Stimulated activated CD4-positive, alpha-beta T cell treated with anti-CD3 and anti-CD28 coated beads, Interleukin-2, amount 100 ng/mL, for 24 hours (primary cell): ENCODE measurements at regions not wholly inside any gene's neighbourhood (a gene's known extent, or its start where the extent isn't known, plus 50 kb on each side); places are given as distances from the start of the nearest gene placed in this dataset.

Source experiments
- DNase-seq, 2 donors: peaks; one replicate each; pipeline ENCODE4 v3.0.0-alpha.2; 2020

DNA sequence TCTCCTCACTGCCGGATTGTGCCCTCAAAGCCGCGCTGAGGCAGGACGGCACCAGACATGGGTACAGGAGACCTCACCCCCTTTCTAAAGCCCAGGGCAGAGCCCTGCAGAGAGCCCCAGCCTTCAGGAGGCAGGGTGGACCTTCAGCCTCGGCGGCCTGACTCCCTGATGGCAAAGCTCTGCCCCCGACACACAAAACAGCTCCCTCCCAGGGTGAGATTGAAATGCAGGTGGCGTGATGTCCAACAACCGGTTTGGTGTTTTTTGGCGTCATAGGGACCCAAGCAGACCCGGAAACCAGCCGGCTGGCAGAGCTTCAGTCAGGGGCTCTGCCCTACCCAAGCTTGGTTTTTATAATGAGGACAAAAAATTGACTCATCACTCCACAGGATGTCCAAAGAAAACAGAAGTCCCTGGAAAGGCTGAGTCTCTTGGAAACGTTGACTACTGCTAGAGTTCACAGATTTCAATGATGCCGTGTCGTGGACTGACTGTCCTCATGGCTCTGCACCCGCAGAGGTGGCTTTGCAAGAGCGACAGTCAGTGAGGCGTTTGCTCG lies 275.2 kb upstream of the IRX1 start:
- DNase-seq: no peak

DNA sequence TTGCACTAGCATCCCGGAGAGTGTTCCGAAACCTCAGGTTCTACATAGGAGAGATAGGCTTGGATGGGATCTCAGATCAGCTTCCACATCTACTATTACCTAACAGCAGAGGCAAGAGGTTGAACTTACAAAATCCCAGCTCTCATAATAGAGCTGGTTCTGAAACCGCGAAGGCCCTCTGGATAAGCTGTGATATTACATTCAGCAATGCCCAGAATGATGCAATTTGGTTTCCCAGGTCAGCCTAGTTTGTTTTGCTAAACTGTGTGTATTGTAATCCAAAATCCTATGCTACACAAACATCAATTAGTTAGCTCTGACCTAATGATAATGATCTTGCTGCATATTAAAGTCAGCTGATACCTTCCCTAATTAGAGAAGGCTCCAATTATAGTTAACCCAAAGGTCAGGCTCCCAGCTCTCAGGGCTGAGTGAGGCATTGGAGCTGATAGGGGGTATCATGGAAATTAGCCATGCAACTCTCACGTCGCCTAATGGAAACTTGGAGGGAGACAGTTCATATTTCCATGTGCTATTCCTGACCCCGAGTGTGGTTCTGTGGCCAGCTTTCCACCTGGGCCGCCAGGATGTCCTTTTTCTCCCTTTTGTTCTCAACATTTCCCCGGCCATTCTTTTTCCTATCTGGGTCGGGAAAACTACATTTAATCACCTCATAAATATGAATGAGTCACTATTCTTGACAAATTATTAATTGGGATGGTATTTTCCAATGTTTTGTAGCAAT lies 278.4 kb upstream of the IRX1 start:
- no peak for DNase-seq

GRCh38 chr5:3313569-3313968 lies 282.1 kb upstream of the IRX1 start:
- no peak for DNase-seq

DNA sequence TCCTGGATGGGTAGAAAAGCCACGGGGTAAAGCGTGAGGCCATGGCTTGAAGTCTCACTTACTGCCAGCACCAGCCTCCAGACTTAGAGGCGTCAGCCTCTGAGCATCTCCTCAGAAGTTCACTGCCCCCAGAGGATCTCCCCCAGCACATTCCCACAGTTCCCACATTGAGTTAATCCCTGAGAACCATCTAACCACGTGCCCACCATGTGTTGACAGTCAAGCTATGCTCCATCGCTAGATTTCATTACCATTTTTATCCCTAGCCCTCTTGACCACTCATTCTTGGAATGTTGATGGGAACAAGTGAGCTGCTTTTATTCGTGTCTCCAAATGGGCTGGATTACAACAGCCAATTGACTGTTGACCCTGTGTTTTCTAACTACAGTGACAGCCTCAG lies 283.3 kb upstream of the IRX1 start:
- no peak for DNase-seq

GRCh38 chr5:3311433-3311832 lies 284.2 kb upstream of the IRX1 start:
- DNase-seq: no peak

DNA sequence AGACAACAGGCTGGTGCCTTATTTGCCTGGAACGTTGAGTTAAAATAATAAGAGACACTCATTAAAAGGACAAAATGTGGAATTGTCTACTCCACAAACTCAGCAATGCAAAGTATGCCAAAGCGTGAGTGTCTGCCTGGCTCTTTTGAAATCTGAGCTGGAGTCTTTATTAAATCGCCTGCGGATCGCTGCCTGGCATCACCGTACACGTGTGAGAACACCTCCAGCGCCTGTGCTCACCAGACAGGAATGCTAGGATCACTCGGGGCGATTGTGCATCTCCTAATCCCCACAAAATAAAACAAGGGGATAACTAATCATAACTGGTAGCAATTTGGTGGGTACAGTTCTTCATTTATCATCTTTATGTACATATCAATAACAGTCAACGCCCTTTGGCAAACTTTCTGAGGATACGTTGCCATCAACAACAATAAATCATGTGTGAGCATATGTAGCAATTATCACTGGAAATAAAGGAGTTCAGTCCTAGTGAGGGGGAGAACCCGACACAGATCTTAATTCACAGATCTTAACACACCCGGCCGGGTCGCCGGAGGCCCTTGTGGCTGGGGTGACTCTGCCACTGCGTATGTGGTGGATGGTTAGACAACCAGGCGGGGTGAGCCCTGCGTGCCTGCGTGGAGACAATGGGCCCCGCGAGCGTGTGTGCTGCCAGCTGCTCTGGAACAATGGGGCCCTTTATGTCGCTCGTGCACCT lies 284.9 kb upstream of the IRX1 start:
- no peak for DNase-seq

DNA sequence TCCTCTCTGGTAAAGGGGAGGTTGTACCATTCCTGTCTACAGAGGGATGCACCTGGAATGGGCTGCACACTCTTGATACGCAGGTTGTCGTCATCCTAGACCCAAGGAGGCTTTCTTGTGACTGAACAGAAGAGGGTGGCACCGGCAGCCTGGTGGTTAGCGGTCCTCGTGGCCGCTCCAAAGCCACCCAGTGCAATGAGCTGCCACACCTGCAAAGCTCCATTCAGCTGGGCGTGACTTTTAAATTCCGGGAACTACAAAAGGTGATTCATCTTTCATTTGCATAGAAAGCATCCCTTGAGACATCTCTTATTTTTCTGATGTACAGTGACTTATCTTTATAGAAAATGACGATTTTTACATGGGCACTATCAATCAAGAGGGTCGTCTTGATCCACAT lies 286.1 kb upstream of the IRX1 start:
- DNase-seq: no peak

- no peak for DNase-seq
Measured at GRCh38 chr5:3307982-3308621, 287.5 kb upstream of the IRX1 start.

GRCh38 chr5:3305432-3305831 lies 290.2 kb upstream of the IRX1 start:
- no peak for DNase-seq

DNA sequence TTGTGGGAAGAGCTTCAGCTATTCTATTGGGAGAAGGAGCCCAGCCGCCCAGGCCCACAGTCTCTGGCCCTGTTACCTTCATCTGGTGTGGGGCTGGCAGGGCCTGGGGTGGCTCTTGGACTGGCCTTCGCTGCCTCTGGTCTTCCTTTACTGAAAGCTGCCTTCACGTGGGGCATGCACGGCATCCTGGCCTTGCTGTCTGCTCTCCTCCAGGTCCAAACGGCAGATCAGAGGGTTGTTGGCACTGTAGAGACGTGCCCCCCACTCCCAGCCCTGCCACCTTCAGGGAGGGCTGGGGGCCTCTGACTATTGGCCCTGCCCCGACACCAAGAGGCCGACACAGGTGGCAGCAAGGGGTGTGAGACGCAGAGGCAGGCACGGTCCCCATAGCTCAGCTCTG lies 291.3 kb upstream of the IRX1 start:
- no peak for DNase-seq

DNA sequence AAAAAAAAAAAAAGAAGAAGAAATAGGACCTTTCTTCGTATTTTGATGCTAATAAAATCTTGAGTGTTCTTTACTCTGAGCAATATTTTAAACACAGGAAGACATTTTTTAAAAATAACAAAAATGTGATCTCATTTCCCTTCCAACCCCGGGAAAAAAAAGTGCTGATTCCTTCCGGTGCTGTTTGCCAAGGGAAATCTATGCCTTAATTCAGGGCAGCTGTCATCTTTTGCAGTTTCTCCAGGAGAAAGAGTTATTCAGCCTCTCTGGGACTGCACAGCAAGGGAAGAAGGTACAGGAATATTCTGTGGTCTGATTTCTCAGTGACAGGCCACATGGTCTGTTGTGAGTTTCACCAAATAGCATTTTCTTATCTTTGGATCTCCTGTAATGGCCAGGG lies 291.9 kb upstream of the IRX1 start:
- DNase-seq: no peak

- DNase-seq: no peak
Measured at GRCh38 chr5:3302228-3302627, 293.4 kb upstream of the IRX1 start.

DNA sequence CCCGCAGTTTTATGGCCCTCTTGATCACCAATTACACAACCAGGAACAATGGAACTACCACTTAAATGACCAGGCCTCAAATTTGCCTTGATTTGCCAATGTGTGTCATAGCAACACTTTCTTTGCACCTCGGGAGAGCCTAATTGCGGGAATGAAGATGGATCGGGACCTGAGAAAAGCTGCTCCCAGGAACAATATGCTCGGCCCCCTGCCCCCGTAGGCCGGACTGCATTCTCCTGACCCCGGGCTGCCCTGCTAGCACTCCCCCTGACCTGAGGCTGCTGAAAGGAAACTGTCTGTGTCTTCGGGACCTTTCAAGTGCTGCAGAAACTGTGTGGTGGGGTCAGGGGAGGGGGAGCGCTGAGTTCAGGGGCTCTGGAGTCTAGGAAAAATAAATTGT lies 294.3 kb upstream of the IRX1 start:
- no peak for DNase-seq

- no peak for DNase-seq
Measured at GRCh38 chr5:3300726-3301125, 294.9 kb upstream of the IRX1 start.

DNA sequence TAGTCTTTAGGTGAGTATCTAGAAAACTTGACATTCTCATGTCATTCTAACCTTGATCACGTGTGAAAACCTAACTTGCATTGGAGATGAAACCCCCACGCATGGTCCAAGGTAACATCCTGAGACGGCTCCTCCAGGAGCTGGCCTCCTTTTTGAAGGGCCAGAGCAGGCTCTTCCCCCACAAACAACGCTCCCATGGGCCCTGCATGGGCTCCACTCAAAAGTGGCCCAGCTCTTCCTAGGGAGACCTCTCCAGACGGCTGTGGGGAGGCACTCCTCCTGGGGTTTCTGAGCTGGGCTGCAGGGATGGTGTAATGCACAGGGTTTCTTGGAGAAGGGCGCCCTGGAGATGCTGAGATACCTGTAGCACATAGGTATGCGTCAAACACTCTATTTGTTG lies 296.2 kb upstream of the IRX1 start:
- no peak for DNase-seq

DNA sequence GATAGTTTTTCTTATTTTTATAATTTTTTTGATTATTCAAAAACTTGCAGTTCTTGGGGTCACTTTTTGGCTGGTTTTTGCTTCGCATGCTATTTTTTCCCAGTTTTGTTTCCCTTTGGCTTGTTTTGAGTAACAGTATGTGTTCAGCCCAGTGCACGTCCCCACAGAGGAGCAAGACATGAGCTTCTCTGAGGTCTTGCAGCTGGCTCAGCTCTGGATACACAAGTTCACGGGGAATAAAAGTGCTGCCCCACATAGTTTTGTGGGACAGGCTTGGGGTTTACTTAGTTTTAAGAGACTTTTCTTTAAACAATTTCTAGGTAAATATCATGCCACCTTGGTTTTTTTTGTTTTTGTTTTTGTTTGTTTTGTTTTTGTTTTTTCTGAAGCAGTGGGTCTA lies 297.8 kb upstream of the IRX1 start:
- DNase-seq: no peak

GRCh38 chr5:3288325-3288724 lies 307.3 kb upstream of the IRX1 start:
- DNase-seq: no peak

DNA sequence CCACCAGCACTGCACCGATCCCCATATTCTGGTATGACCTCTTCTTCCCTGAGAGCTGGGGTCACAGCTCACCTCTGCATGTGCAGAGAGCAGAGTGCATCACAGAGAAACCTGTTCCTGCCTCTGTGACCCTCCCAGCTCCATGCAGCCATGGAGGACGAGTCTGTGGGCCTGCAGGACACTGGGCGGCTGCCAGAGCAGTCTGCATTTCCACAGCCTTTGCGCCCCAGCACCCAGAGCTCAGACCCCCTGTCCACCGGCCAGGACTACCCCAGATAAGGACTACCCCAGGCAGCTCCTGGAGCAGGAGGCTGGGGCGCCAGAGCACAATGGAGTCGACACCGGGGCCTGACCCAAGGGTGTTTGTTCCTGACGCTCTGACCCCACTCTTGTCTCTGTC lies 308.1 kb upstream of the IRX1 start:
- DNase-seq: no peak

DNA sequence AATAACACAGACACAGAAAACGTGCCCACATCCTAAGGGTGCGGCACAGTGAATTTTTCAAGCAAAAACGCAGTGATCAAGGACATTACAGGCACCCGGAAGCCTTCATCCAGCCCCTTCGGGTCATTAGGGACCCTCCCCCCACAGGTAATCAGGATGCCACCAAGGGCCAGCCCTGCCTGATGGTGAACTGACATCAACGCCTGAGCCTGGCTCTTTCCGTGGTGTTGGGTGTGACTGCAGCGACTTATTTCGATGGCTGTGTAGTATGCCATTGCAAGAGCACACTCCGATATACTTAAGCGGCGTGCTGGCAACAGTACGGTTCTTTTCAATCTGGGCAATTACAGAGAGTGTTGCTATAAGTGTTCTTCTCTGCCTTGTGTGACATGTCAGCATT lies 310.0 kb upstream of the IRX1 start:
- no peak for DNase-seq

DNA sequence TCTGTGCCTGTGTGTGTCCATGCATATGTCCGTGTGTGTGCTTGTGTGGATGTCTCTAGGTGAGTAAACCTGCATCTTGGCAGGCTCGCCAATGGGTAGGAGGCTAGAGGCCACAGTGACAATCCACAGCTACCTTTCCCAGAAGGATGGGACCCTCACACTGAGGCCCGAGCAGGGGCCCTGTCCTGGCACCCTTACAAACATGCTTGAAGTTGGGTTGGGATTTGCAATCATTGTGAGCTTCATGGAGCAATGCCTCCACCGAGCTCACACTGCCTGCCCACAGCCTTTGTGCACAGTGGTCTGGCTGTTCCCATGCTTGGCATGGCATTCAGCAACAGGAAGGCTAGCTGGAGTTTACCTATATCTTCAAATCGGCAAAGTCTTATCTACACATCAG lies 311.1 kb upstream of the IRX1 start:
- DNase-seq: no peak

DNA sequence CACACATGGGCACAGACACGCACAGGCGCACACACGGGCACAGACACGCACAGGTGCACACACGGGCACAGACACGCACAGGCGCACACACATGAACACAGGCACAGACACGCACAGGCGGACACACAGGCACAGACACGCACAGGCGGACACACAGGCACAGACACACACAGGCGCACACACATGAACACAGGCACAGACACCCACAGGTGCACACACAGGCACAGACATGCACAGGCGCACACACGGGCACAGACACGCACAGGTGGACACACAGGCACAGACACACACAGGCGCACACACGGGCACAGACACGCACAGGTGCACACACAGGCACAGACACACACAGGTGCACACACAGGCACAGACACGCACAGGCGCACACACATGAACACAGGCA lies 312.8 kb upstream of the IRX1 start:
- no peak for DNase-seq

DNA sequence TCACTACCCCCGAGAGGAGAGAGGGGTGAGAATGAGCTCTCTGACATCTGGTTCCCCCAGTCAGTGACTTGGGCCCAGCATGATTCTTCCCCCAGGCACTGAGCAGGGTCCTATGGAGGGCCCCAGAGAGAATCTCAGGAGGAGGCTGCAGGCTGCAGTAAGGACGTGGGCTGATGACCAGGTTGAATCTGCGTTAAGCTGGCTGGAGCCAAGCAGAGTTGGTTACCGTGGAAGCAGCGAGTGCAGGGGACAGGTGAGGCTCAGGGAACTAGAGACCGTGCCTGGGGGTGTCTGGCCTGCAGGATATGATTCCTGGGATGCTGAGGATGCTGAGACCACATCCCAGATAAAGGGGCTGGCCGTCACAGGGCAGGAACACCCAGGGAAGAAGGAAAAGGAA lies 314.3 kb upstream of the IRX1 start:
- DNase-seq: no peak

- no peak for DNase-seq
Measured at GRCh38 chr5:3278643-3279042, 317.0 kb upstream of the IRX1 start.

DNA sequence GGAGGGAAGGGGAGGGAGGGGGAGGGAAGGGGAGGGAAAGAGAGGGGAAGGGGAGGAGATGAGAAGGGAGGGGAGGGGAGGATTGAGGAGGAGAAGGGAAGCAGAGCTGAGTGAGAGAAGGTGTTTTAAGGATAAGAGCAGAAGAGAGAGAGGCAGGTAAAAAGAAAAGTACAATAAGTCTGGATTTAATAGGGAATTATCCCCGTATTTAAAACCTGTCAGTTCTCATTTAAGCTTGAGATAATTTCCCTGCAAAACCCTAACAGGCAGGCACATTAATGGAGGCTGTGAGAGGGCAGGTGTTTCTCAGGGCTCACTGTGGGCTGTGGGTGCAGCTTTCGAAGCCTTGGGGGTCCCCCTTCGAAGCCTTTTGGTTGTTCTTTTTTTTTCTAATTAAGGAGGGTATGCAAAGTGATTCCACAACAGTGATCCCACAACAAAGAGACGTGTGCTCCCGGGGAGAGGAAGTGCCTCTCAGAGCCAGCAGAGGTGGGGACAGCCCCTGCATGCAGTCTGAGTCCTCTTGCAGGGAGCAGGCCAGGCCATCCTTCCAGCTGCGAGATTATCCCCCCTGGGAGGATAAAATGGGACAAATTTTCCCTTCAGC lies 317.9 kb upstream of the IRX1 start:
- DNase-seq: no peak
